ENCODE measurements at regions not wholly inside any gene's neighbourhood (a gene's known extent, or its start where the extent isn't known, plus 50 kb on each side); places are given as distances from the start of the nearest gene placed in this dataset.

GRCh38 chr9:99459919-99460318 lies 237.8 kb downstream of the SEC61B start:
- no peak for TF ChIP-seq CTCF (IDR thresholded peaks at IDR 0.05)
- no peak for TF ChIP-seq POLR2A (IDR thresholded peaks at IDR 0.05)
